Urothelium cell line (cell line): ENCODE measurements at regions not wholly inside any gene's neighbourhood (a gene's known extent, or its start where the extent isn't known, plus 50 kb on each side); places are given as distances from the start of the nearest gene placed in this dataset.

Experiments used
- DNase-seq: peaks from one replicate; pipeline ENCODE4 v3.0.0; 2011; ENCODE audit warnings: low spot score, mixed read lengths
- FAIRE-seq: peaks from 2 replicates; lab custom pipeline; 2011; peaks lifted over from hg19 to GRCh38; lab: Jason Lieb, UNC

- FAIRE-seq = no peak
- DNase-seq = no peak
Observed at GRCh38 chr1:228823200-228823599, 87.9 kb downstream of the RHOU start.

- FAIRE-seq = no peak
- DNase-seq = no peak
Observed at GRCh38 chr1:228824366-228824765, 89.1 kb downstream of the RHOU start.

GRCh38 chr1:228825041-228825440 lies 89.8 kb downstream of the RHOU start:
- FAIRE-seq (no peak), DNase-seq (no peak)

GRCh38 chr1:228825840-228826484 lies 90.7 kb downstream of the RHOU start:
- DNase-seq (no peak), FAIRE-seq (no peak)

GRCh38 chr1:228827019-228827418 lies 91.7 kb downstream of the RHOU start:
- no peak for FAIRE-seq
- no peak for DNase-seq

GRCh38 chr1:228828151-228828550 lies 92.9 kb downstream of the RHOU start:
- FAIRE-seq (no peak), DNase-seq (no peak)

GRCh38 chr1:228830185-228830953 lies 95.1 kb downstream of the RHOU start:
- DNase-seq = no peak
- no peak for FAIRE-seq

- no peak for FAIRE-seq
- DNase-seq = peak; percentile 90
Observed at GRCh38 chr1:228830954-228831481, 95.7 kb downstream of the RHOU start.

- DNase-seq (no peak), FAIRE-seq (no peak)
Observed at GRCh38 chr1:228833911-228834688, 98.8 kb downstream of the RHOU start.

- FAIRE-seq (no peak), DNase-seq (no peak)
Observed at GRCh38 chr1:228835456-228835855, 100.2 kb downstream of the RHOU start.

- DNase-seq = no peak
- no peak for FAIRE-seq
Observed at GRCh38 chr1:228835911-228836310, 100.6 kb downstream of the RHOU start.

- FAIRE-seq = no peak
- no peak for DNase-seq
Observed at GRCh38 chr1:228836427-228836826, 101.1 kb downstream of the RHOU start.

GRCh38 chr1:228837032-228837431 lies 101.8 kb downstream of the RHOU start:
- DNase-seq = no peak
- FAIRE-seq = no peak

- no peak for FAIRE-seq
- DNase-seq = peak; percentile 83
Observed at GRCh38 chr1:228837817-228838716, 102.8 kb downstream of the RHOU start.

GRCh38 chr1:228838717-228839500 lies 103.6 kb downstream of the RHOU start:
- DNase-seq = no peak
- no peak for FAIRE-seq

- no peak for DNase-seq
- no peak for FAIRE-seq
Observed at GRCh38 chr1:228839656-228840055, 104.4 kb downstream of the RHOU start.

GRCh38 chr1:228841632-228842031 lies 106.4 kb downstream of the RHOU start:
- no peak for FAIRE-seq
- no peak for DNase-seq

- DNase-seq (peak; percentile 79), FAIRE-seq (no peak)
Observed at GRCh38 chr1:228842094-228842775, 107.0 kb downstream of the RHOU start.

GRCh38 chr1:228845101-228845500 lies 109.8 kb downstream of the RHOU start:
- DNase-seq (no peak), FAIRE-seq (no peak)
